GM12872 (cell line): ENCODE measurements at regions not wholly inside any gene's neighbourhood (a gene's known extent, or its start where the extent isn't known, plus 50 kb on each side); places are given as distances from the start of the nearest gene placed in this dataset.

Experiments
- CTCF ChIP-seq: IDR thresholded peaks from 3 replicates; pipeline ENCODE4 v1.5.1; 2011; ENCODE audit warnings: low read depth, mild to moderate bottlenecking, low read length, moderate library complexity; ENCODE audit not compliant: insufficient read depth

GRCh38 chr2:204024503-204024902 lies 87.9 kb downstream of the ICOS start:
- TF ChIP-seq CTCF = peak; percentile 54; the same call in 2 of the 3 replicates

- no peak for TF ChIP-seq CTCF
These were observed 88.4 kb downstream of the ICOS start for GRCh38 chr2:204024906-204025475.

GRCh38 chr2:204026294-204026693 lies 89.7 kb downstream of the ICOS start:
- TF ChIP-seq CTCF = peak; percentile 58

- no peak for TF ChIP-seq CTCF
These were observed 90.5 kb downstream of the ICOS start for GRCh38 chr2:204027091-204027490.

- TF ChIP-seq CTCF = no peak
These were observed 93.8 kb downstream of the ICOS start for GRCh38 chr2:204030322-204030721.

GRCh38 chr2:204031056-204031455 lies 94.5 kb downstream of the ICOS start:
- TF ChIP-seq CTCF = no peak

- no peak for TF ChIP-seq CTCF
These were observed 95.7 kb downstream of the ICOS start for GRCh38 chr2:204032301-204032700.
